Loucy (cell line): ENCODE measurements at regions not wholly inside any gene's neighbourhood (a gene's known extent, or its start where the extent isn't known, plus 50 kb on each side); places are given as distances from the start of the nearest gene placed in this dataset.

Source experiments
- EZH2phosphoT487 ChIP-seq: fragments of 200-600 bp; IDR thresholded peaks from 2 replicates; pipeline ENCODE4 v1.6.1; 2018; ENCODE audit warnings: antibody characterized with exemption, mild to moderate bottlenecking, moderate library complexity, borderline replicate concordance
- TF ChIP-seq, protein P1 (sequence below): fragments of 200-600 bp; sonication (generic); conservative IDR thresholded peaks from 2 replicates; pipeline ENCODE4 v1.5.1; 2014; ENCODE audit warnings: mild to moderate bottlenecking, antibody characterized with exemption, low read length

DNA sequence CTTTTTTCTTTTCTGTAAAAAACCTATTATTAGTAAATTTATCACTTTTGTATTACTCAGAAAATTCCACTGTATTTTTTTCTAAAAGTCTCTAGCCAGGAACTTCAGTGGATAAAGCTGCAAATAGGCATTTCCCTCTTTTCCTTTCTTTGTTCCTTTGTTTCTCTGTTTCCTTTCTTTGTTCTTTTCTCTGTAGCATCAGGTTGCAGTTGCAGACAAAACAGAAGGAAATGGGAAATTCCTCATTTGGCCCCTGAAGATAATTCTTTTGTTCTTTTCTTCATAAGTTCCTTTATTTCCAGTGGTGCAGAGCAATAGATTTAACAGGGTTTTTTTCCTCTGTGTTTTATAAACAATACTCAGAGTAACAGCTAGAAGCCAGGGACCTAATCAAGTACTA is 416.5 kb downstream of the TBL1XR1 start:
- TF ChIP-seq, protein P1, sequence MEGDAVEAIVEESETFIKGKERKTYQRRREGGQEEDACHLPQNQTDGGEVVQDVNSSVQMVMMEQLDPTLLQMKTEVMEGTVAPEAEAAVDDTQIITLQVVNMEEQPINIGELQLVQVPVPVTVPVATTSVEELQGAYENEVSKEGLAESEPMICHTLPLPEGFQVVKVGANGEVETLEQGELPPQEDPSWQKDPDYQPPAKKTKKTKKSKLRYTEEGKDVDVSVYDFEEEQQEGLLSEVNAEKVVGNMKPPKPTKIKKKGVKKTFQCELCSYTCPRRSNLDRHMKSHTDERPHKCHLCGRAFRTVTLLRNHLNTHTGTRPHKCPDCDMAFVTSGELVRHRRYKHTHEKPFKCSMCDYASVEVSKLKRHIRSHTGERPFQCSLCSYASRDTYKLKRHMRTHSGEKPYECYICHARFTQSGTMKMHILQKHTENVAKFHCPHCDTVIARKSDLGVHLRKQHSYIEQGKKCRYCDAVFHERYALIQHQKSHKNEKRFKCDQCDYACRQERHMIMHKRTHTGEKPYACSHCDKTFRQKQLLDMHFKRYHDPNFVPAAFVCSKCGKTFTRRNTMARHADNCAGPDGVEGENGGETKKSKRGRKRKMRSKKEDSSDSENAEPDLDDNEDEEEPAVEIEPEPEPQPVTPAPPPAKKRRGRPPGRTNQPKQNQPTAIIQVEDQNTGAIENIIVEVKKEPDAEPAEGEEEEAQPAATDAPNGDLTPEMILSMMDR = no peak
- no peak for TF ChIP-seq EZH2phosphoT487
